Breast epithelium (tissue), 3 donors: ENCODE measurements at regions not wholly inside any gene's neighbourhood (a gene's known extent, or its start where the extent isn't known, plus 50 kb on each side); places are given as distances from the start of the nearest gene placed in this dataset.

Experiments
- CTCF ChIP-seq, 3 donors: fragments of 450-650 bp; IDR thresholded peaks; one replicate each; pipeline ENCODE4 v1.5.1; 2016 to 2017; ENCODE audit warnings: antibody characterized with exemption in 3 of 3, mild to moderate bottlenecking in 3 of 3, moderate library complexity in 3 of 3
- POLR2AphosphoS5 ChIP-seq, 3 donors: sonication (generic); formaldehyde crosslinking; IDR thresholded peaks; one replicate each; pipeline ENCODE4 v1.6.1; 2017; ENCODE audit warnings: antibody characterized with exemption in 3 of 3

- no peak for TF ChIP-seq CTCF (IDR thresholded peaks at IDR 0.05)
- TF ChIP-seq POLR2AphosphoS5 (IDR thresholded peaks at IDR 0.05): no peak
These were observed 543.9 kb upstream of the PLXNA2 start for GRCh38 chr1:208788013-208788540.
